GF-D8 (cell line): ENCODE measurements at regions not wholly inside any gene's neighbourhood (a gene's known extent, or its start where the extent isn't known, plus 50 kb on each side); places are given as distances from the start of the nearest gene placed in this dataset.

Experiments used
- DNase-seq: peaks from one replicate; lab custom pipeline; 2025; lab: John Stamatoyannopoulos, UW

- DNase-seq = no peak
Measured at GRCh38 chr3:27865731-27866130, 143.6 kb upstream of the EOMES start.

- no peak for DNase-seq
Measured at GRCh38 chr3:27869152-27869551, 147.0 kb upstream of the EOMES start.

GRCh38 chr3:27877061-27878013, 155.2 kb upstream of the EOMES start:
- DNase-seq = no peak

- no peak for DNase-seq
Measured at GRCh38 chr3:27878014-27878383, 155.9 kb upstream of the EOMES start.

- DNase-seq = no peak
Measured at GRCh38 chr3:27880969-27881892, 159.1 kb upstream of the EOMES start.

- no peak for DNase-seq
Measured at GRCh38 chr3:27883266-27883665, 161.1 kb upstream of the EOMES start.

- no peak for DNase-seq
Measured at GRCh38 chr3:27885641-27886040, 163.5 kb upstream of the EOMES start.

GRCh38 chr3:27888562-27888961, 166.4 kb upstream of the EOMES start:
- no peak for DNase-seq

- DNase-seq = no peak
Measured at GRCh38 chr3:27889745-27890144, 167.6 kb upstream of the EOMES start.

GRCh38 chr3:27900316-27900715, 178.2 kb upstream of the EOMES start:
- no peak for DNase-seq

- no peak for DNase-seq
Measured at GRCh38 chr3:27903446-27903845, 181.3 kb upstream of the EOMES start.

- DNase-seq = no peak
Measured at GRCh38 chr3:27905625-27906024, 183.5 kb upstream of the EOMES start.

GRCh38 chr3:27907148-27907547, 185.0 kb upstream of the EOMES start:
- DNase-seq = no peak

GRCh38 chr3:27907929-27908328, 185.8 kb upstream of the EOMES start:
- DNase-seq = no peak

- DNase-seq = no peak
Measured at GRCh38 chr3:27910456-27910855, 188.3 kb upstream of the EOMES start.

- no peak for DNase-seq
Measured at GRCh38 chr3:27914199-27914598, 192.1 kb upstream of the EOMES start.

- DNase-seq = no peak
Measured at GRCh38 chr3:27923349-27924068, 201.4 kb upstream of the EOMES start.

GRCh38 chr3:27927882-27928281, 205.8 kb upstream of the EOMES start:
- no peak for DNase-seq

GRCh38 chr3:27930052-27930602, 208.0 kb upstream of the EOMES start:
- no peak for DNase-seq

GRCh38 chr3:27935492-27935891, 213.4 kb upstream of the EOMES start:
- no peak for DNase-seq

GRCh38 chr3:27939521-27939920, 217.4 kb upstream of the EOMES start:
- DNase-seq = no peak

- DNase-seq = no peak
Measured at GRCh38 chr3:27939940-27940339, 217.8 kb upstream of the EOMES start.
